GM21447 (cell line): ENCODE measurements at regions not wholly inside any gene's neighbourhood (a gene's known extent, or its start where the extent isn't known, plus 50 kb on each side); places are given as distances from the start of the nearest gene placed in this dataset.

Experiments
- ATAC-seq: cut with Tn5 transposase; IDR thresholded peaks from one replicate; pipeline ENCODE4 v1.9.1; 2021; ENCODE audit not compliant: unreplicated experiment

DNA sequence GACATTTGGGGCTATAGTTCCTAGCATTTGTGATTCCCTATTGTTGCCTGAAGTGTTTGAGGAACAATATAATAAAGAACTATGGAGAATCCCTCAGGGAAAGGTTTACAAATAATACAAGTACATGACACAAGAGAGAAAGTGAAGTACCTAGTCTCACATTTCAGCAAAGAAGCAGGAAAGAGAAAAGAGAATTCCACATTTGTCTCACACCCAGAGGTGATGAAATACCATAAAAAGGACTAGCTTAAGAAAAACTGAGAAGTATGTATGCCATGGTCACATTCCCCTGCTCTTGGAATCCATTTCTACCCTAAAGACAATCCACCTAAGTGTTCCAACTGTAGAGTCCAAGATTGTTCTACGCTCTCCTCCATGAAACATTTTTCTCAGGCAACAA lies 79.0 kb upstream of the TARS1 start:
- no peak for ATAC-seq

DNA sequence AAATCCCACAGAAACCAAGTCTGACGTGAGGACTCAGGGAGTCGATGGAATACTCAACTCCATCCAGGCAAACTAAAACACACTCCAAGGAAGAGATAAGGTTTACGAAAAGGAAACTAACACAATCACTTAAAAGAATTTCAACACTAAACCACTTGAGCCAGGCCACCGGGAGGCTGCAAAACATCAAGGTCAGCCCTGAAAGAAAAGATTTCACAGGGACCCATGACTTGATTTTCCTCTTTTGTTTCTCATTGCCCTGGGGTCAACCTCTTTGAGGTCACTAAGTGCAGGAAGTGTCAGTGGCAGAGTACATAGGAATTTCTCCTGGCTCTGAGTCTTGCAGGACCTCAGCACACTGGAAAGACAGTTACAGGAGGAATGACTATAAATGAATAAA lies 77.8 kb upstream of the TARS1 start:
- no peak for ATAC-seq

DNA sequence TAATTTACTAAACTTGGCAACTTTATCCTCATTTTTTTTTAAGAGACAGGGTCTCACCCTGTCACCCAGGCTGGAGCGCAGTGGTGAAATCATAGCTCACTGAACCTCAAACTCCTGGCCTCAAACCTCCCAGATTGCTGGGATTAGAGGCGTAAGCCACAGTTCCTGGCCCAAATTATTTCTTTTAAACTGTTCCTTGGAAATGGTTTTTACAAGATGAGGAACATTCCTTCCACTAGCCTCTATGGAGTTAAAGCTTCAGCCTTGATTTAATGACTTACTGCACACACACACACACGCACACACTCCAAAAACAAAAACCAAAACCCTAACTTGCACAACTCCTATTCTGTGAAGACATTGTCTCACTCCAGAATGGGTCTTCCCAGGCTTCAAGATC lies 77.2 kb upstream of the TARS1 start:
- ATAC-seq = no peak

DNA sequence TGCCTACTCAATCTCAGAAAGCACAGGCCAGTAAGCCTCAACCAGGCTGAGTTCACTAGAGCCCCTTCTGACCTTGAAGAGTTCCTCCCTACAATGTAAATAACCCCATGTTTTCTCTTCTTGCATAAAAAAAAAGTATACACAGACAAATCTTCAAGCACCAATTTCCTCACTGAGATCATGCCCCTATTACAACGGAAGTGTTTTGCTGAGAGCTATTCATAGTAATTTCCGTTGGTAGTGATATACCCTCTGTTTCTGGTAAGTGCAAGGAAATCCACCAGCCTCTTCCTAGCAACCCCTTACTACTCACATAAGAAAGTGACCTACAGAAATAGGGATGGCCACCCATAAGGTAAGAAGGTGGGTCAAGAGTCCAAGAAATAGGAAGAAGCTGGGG lies 76.4 kb upstream of the TARS1 start:
- ATAC-seq = no peak

DNA sequence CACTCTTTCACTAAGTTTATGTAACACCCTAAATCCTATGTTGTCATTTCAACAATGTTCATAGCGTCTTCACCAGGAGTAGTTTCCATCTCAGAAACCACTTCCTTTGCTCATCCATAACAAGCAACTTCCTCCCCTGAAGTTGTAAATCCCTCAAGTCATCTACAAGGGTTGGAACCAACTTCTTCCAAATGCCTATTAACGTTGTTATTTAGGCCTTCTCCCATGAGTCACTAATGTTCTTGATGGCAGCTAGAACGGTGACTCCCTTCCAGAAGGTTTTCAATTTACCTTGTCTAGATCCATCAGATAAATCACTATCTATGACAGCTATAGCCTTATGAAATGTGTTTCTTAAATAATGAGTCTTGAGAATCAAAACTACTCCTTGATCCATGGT lies 73.3 kb upstream of the TARS1 start:
- ATAC-seq = no peak

DNA sequence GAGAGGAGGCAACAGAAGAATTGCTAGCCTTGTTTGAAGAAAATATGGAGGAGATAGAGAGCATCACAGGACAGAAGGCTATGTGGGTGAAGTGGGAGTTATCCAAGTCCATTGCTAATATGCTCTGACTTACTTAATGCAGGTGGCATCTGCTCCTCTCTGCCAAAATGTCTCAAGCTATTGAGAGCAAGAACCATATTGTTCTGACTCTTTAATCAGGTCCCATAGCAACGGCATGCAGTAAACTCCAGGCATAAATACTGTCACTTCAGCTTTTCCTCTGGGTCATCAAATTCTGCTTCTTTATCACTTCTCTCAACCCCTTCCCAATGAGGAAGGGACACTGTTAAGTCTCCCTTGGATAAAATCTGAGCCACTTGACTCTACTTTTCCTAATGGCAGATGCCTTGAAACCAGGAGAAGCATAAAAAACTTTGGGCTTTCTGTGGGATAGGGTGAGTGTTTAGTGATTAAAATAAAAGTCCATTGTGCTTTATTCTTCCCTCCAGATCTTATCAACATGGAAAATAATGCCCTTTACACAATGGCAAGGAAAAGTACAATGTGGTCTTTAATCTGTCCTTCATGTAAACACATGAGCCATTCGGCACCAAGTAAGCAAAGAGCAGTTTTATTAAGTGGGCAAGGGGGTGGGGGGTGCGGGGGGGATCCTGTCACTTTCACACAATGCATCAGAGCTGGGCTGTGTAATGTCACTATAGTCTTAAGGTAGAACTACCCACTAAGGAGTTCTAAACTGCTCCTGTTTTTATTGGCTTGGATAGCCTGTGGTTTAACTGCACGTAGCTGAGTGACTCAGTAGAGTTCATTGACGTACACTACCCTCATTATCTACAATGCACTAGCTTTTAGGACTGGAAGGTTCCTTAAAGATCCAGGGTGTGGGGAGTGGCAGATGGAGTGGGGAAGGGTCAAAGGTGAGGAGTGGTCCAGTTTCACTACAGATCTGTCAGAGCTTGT lies 71.0 kb upstream of the TARS1 start:
- ATAC-seq = no peak

DNA sequence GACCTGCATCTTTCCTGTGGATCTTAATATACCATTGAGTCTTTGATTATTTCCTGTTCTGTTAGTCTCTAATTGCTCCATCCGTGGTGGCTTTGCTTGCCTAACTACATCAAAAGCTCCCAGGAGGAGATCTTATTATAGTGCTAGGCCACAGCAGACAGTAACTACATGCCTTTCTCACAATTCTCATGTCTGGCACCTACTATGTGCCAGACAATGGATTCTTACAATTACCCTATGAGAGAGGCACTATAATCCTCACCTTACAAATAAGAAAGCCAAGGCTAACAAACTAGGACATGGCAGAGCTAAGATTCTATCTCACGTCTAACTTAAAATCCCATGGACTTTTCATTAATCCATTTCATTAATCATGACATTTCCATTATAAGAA lies 70.3 kb upstream of the TARS1 start:
- ATAC-seq = no peak

DNA sequence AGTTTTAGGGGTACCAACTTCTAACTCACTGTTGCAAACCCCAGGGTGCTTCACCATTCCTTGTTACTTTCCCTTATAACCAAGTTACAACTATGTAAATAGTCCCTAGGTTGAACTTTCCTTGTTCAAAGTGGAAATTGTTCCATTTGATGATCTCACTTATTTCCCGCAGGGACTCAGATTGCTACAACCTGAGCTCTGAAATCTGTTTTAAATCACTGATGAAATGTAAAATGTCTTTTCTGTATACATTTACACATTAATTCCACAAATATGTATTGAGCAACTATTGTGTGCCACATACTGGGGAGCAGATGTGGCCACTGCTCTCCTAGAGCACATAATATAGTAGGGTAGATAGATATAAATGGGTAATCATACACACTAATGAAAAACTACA lies 69.1 kb upstream of the TARS1 start:
- no peak for ATAC-seq

DNA sequence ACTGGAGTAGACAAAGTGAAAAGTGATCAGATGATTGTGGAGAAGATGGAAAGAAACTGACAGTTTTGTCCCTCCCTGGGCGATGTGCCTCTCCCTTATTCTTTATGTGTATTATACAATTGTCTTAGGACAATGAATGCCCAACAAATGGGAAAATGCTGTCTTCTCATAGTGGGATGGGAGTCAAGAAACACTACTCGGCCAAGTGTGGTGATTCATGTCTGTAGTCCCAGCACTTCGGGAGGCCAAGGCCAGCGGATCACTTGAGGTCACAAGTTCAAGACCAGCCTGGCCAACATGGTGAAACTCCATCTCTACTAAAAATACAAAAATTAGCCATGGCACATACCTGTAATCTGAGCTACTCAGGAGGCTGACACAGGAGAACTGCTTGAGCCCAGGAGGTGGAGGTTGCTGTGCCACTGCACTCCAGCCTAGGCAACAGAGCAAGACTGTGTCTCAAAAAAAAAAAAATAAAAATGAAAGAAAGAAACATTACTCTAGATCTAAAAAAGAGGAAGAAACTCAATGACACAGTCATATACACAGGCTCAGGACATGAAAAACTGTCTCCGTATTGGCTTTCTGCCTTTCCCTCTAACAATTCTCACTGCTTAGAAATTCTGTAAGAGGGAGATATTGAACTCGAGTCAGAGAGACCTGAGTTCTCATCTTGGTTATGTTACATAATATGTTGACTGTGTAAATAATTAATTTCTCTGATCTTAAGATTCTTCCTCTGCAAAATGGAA lies 67.9 kb upstream of the TARS1 start:
- no peak for ATAC-seq

DNA sequence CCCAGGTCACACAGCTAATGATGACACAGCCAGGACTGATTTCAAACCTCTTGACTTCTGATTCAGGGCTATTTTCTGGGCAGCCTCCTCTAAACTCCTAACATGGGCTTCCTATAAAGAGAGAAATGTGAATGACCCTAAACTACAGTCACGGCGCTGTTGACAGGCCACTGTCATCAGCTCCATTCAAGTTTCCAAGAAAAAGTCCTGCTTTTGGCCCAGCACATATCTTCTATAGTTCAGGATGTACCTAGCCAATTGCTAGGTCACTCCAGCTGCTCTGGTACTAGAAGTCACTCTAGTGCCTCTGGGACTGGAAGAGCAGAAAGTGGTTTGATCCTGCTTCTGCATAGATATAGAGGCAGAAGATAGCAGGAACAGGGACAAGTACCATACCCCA lies 64.9 kb upstream of the TARS1 start:
- no peak for ATAC-seq

DNA sequence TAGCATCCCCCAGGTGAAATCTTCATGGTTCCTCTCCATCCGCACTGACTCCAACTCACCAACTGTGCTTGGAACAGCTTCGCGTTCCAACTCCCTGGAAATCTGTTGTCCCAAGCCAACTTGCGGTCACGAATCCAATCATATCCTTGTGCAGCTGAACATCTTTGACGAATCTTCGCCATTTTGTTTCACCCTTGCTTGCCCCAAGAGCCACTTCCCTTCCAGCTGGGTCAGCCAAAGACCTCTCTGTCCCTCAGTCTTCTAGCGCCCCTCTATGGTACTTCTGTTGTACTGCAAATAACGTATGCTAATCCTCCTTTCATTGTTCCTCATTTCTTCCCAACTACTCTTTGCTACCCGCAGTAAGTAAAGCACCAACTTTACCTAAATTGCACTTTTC lies 61.0 kb upstream of the TARS1 start:
- no peak for ATAC-seq

DNA sequence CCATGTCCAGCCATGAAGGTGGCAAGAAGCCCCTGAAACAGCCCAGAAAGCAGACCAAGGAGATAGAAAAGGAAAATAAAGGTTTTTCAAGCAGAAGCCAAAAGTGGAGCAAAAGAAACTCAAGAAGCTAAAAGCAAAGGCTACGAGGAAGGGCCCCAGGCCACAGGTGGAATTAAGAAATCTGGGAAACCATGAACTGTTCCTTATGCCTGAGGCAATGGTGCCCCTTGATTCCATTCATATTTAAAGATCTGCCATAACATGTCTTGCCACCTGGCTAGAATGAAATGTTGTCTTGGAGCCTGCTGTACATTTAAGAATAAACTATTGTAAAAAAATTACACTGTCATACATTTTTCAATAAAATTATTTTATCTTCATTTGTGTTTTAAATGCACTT lies 59.5 kb upstream of the TARS1 start:
- no peak for ATAC-seq
